HG03378 (cell line): ENCODE measurements at regions not wholly inside any gene's neighbourhood (a gene's known extent, or its start where the extent isn't known, plus 50 kb on each side); places are given as distances from the start of the nearest gene placed in this dataset.

Experiments
- ATAC-seq: cut with Tn5 transposase; IDR thresholded peaks from one replicate; pipeline ENCODE4 v1.9.1; 2021; ENCODE audit warnings: mild to moderate bottlenecking, moderate library complexity; ENCODE audit not compliant: unreplicated experiment

GRCh38 chr9:13568841-13569601 lies 289.5 kb upstream of the MPDZ start:
- no peak for ATAC-seq

GRCh38 chr9:13568405-13568804 lies 288.9 kb upstream of the MPDZ start:
- no peak for ATAC-seq

GRCh38 chr9:13567833-13568232 lies 288.3 kb upstream of the MPDZ start:
- no peak for ATAC-seq

- ATAC-seq: no peak
Observed at GRCh38 chr9:13557746-13558145, 278.3 kb upstream of the MPDZ start.

GRCh38 chr9:13556656-13557055 lies 277.2 kb upstream of the MPDZ start:
- no peak for ATAC-seq

GRCh38 chr9:13555989-13556500 lies 276.6 kb upstream of the MPDZ start:
- no peak for ATAC-seq

- no peak for ATAC-seq
Observed at GRCh38 chr9:13555516-13555915, 276.0 kb upstream of the MPDZ start.

- no peak for ATAC-seq
Observed at GRCh38 chr9:13554626-13555025, 275.1 kb upstream of the MPDZ start.

- no peak for ATAC-seq
Observed at GRCh38 chr9:13552606-13553215, 273.2 kb upstream of the MPDZ start.

- no peak for ATAC-seq
Observed at GRCh38 chr9:13550519-13550918, 271.0 kb upstream of the MPDZ start.

- ATAC-seq: no peak
Observed at GRCh38 chr9:13548535-13548934, 269.0 kb upstream of the MPDZ start.

- ATAC-seq: no peak
Observed at GRCh38 chr9:13535141-13535540, 255.6 kb upstream of the MPDZ start.

GRCh38 chr9:13534006-13534405 lies 254.5 kb upstream of the MPDZ start:
- ATAC-seq: no peak

- ATAC-seq: no peak
Observed at GRCh38 chr9:13532407-13532806, 252.9 kb upstream of the MPDZ start.

GRCh38 chr9:13529321-13530104 lies 250.0 kb upstream of the MPDZ start:
- ATAC-seq: no peak

GRCh38 chr9:13524245-13524644 lies 244.8 kb upstream of the MPDZ start:
- ATAC-seq: no peak

GRCh38 chr9:13520069-13520468 lies 240.6 kb upstream of the MPDZ start:
- no peak for ATAC-seq

GRCh38 chr9:13513716-13514444 lies 234.4 kb upstream of the MPDZ start:
- ATAC-seq: no peak

- ATAC-seq: no peak
Observed at GRCh38 chr9:13513286-13513685, 233.8 kb upstream of the MPDZ start.

GRCh38 chr9:13508681-13509080 lies 229.2 kb upstream of the MPDZ start:
- ATAC-seq: no peak

GRCh38 chr9:13508086-13508485 lies 228.6 kb upstream of the MPDZ start:
- no peak for ATAC-seq
